HCT116 (cell line): ENCODE measurements at regions not wholly inside any gene's neighbourhood (a gene's known extent, or its start where the extent isn't known, plus 50 kb on each side); places are given as distances from the start of the nearest gene placed in this dataset.

Experiments used
- ATAC-seq: fragments of 200-7000 bp; cut with Tn5 transposase; 2 replicates; pipeline ENCODE4 v1.9.1; 2020; ENCODE audit warnings: mild to moderate bottlenecking, moderate library complexity
- BruUV-seq: library from RNA; stranded (reverse); fragments of 400-500 nt; replicated peaks from 2 replicates; lab custom pipeline; 2021; lab: Mats Ljungman, UMichigan
- CTCF ChIA-PET: fragments of 300-600 bp; sonication (Branson Sonifier 250); formaldehyde crosslinking; loops from one replicate; lab custom pipeline; 2021; ENCODE audit warnings: antibody characterized with exemption; lab: Charles Lee
- POLR2A ChIA-PET: fragments of 300-600, 350-600 bp; sonication (Branson Sonifier 250); formaldehyde crosslinking; loops from one replicate; lab custom pipeline; 2021; ENCODE audit warnings: antibody characterized with exemption; lab: Charles Lee
- RAD21 ChIA-PET, 2 experiments: fragments of 300-600 bp; sonication (Branson Sonifier 250); formaldehyde crosslinking; loops; one replicate each; lab custom pipeline; 2023; ENCODE audit warnings: low total read pairs in 2 of 2; ENCODE audit not compliant: uncharacterized antibody in 2 of 2, unreplicated experiment in 2 of 2, low non-redundant PET in 1 of 2; lab: Charles Lee
- DNase-seq: peaks from one replicate; pipeline ENCODE4 v3.0.0-alpha.2; 2010; ENCODE audit warnings: low read depth, low spot score
- H2AFZ ChIP-seq: fragments of 200-600 bp; shearing (Covaris generic), sonication (generic); 2 replicates; pipeline ENCODE4 v1.6.1; 2017; ENCODE audit warnings: low read depth, mixed run types, mixed read lengths, antibody characterized with exemption, low read length; ENCODE audit not compliant: poor library complexity, severe bottlenecking
- H3K27ac ChIP-seq: 2 replicates; pipeline ENCODE4 v1.5.1; 2012; ENCODE audit warnings: low read depth, low read length
- H3K27me3 ChIP-seq: fragments of 200-600 bp; sonication (generic); 2 replicates; pipeline ENCODE4 v1.6.1; 2016; ENCODE audit warnings: mixed run types, low read length, mixed read lengths; ENCODE audit not compliant: insufficient read depth
- H3K36me3 ChIP-seq, 2 experiments: fragments of 200-500 bp in 1 of 2; fragments of 200-600 bp in 1 of 2; sonication (Bioruptor generic) in 1 of 2; sonication (generic) in 1 of 2; 2 replicates each; pipeline versions ENCODE4 v1.5.1 to v1.6.1; 2014 to 2016; ENCODE audit warnings: low read length in 2 of 2, inconsistent platforms in 1 of 2, mixed read lengths in 1 of 2, mixed run types in 1 of 2; ENCODE audit not compliant: insufficient read depth in 2 of 2, control insufficient read depth in 1 of 2
- H3K4me1 ChIP-seq, 2 experiments: fragments of 200-600 bp in 1 of 2; sonication (generic) in 1 of 2; 2 replicates each; pipeline versions ENCODE4 v1.5.1 to v1.6.1; 2012 to 2017; ENCODE audit warnings: low read length in 2 of 2, inconsistent platforms in 1 of 2, mild to moderate bottlenecking in 1 of 2, mixed read lengths in 1 of 2, mixed run types in 1 of 2, moderate library complexity in 1 of 2; ENCODE audit not compliant: insufficient read depth in 2 of 2, control insufficient read depth in 1 of 2
- H3K4me2 ChIP-seq: fragments of 200-600 bp; sonication (generic); 2 replicates; pipeline ENCODE4 v1.6.1; 2017; ENCODE audit warnings: mixed run types, low read length, mixed read lengths
- H3K4me3 ChIP-seq, 2 experiments: fragments of 200-600 bp in 1 of 2; sonication (generic) in 1 of 2; replicated peaks in 1 of 2; 2 replicates each; pipeline ENCODE4 v1.5.1; 2011 to 2016; ENCODE audit warnings: low read length in 2 of 2, control low read depth in 1 of 2, low read depth in 1 of 2, mild to moderate bottlenecking in 1 of 2, mixed read lengths in 1 of 2, mixed run types in 1 of 2
- H3K79me2 ChIP-seq: fragments of 200-600 bp; sonication (generic); 2 replicates; pipeline ENCODE4 v1.6.1; 2017; ENCODE audit warnings: mild to moderate bottlenecking, mixed run types, low read length, moderate library complexity, mixed read lengths; ENCODE audit not compliant: insufficient read depth
- H3K9ac ChIP-seq: fragments of 200-600 bp; sonication (generic); 2 replicates; pipeline ENCODE4 v1.6.1; 2016; ENCODE audit warnings: low read length, mixed read lengths
- H3K9me2 ChIP-seq: fragments of 200-600 bp; sonication (generic), shearing (Covaris generic); 2 replicates; pipeline ENCODE4 v1.6.1; 2017; ENCODE audit warnings: mixed run types, mild to moderate bottlenecking, moderate library complexity; ENCODE audit not compliant: insufficient read depth
- H3K9me3 ChIP-seq, 2 experiments: fragments of 200-500 bp in 1 of 2; fragments of 200-600 bp in 1 of 2; sonication (Bioruptor generic) in 1 of 2; sonication (generic) in 1 of 2; 2 replicates each; pipeline ENCODE4 v1.6.1; 2014 to 2017; ENCODE audit warnings: low read length in 2 of 2, mixed read lengths in 2 of 2, inconsistent platforms in 1 of 2, low read depth in 1 of 2, mild to moderate bottlenecking in 1 of 2, mixed run types in 1 of 2, moderate library complexity in 1 of 2; ENCODE audit not compliant: control insufficient read depth in 1 of 2, insufficient read depth in 1 of 2
- H4K20me1 ChIP-seq: fragments of 200-600 bp; sonication (generic), shearing (Covaris generic); 2 replicates; pipeline ENCODE4 v1.6.1; 2017; ENCODE audit warnings: mixed run types, mild to moderate bottlenecking, moderate library complexity; ENCODE audit not compliant: insufficient read depth
- CEBPB ChIP-seq: IDR thresholded peaks from 2 replicates; pipeline ENCODE4 v1.6.1; 2012; ENCODE audit warnings: low read depth
- ELF1 ChIP-seq: IDR thresholded peaks from 2 replicates; pipeline ENCODE4 v1.6.1; 2012; ENCODE audit warnings: low read depth, borderline replicate concordance
- EZH2 ChIP-seq: fragments of 200-600 bp; sonication (generic); IDR thresholded peaks from 2 replicates; pipeline ENCODE4 v1.6.1; 2017; ENCODE audit warnings: antibody characterized with exemption, mixed run types
- JUND ChIP-seq: IDR thresholded peaks from 2 replicates; pipeline ENCODE4 v1.6.1; 2012
- MAX ChIP-seq: IDR thresholded peaks from 2 replicates; pipeline ENCODE4 v1.6.1; 2012
- POLR2A ChIP-seq: IDR thresholded peaks from 2 replicates; pipeline ENCODE4 v1.7.0; 2011; ENCODE audit warnings: borderline replicate concordance; ENCODE audit not compliant: insufficient read depth, insufficient read length; ENCODE audit errors: extremely low read depth
- POLR2AphosphoS5 ChIP-seq: IDR thresholded peaks from 2 replicates; pipeline ENCODE4 v1.6.1; 2011; ENCODE audit warnings: mild to moderate bottlenecking, low read depth, low read length, moderate library complexity
- RAD21 ChIP-seq: IDR thresholded peaks from 2 replicates; pipeline ENCODE4 v1.6.1; 2012; ENCODE audit warnings: low read depth, mild to moderate bottlenecking
- REST ChIP-seq: IDR thresholded peaks from 2 replicates; pipeline ENCODE4 v1.6.1; 2012; ENCODE audit warnings: low read depth
- SIN3A ChIP-seq: IDR thresholded peaks from 2 replicates; pipeline ENCODE4 v1.6.1; 2012; ENCODE audit warnings: low read depth
- SRF ChIP-seq: IDR thresholded peaks from 2 replicates; pipeline ENCODE4 v1.6.1; 2012; ENCODE audit warnings: low read depth
- intact Hi-C: fragments of 100-400 bp; cut with micrococcal nuclease; formaldehyde crosslinking; loops from 2 replicates; pipeline ENCODE4 v1.10.0; 2022

GRCh38 chr10:123513870-123514269 is 152.3 kb upstream of the GPR26 start:
- intact Hi-C loops, result no loop called here
- POLR2A ChIA-PET, result no interaction called here
- Histone ChIP-seq H3K79me2 (no peaks in the 10 kb centered on the region), H3K4me3 (no peak overlapping the region), H3K27me3 (peaks cover 20% of the 10 kb centered on the region; the same call in 1 of the 2 replicates), H3K9me3 (no peaks in the 10 kb centered on the region), H3K36me3 (no peaks in the 10 kb centered on the region), H3K27ac (no peak overlapping the region), H2AFZ (no peak overlapping the region), H3K4me1 (no peaks in the 10 kb centered on the region), H3K4me2 (no peak overlapping the region), H3K9me2 (no peaks in the 10 kb centered on the region), H3K9ac (no peak overlapping the region), H4K20me1 (no peaks in the 10 kb centered on the region)
- CTCF ChIA-PET, result no interaction called here
- DNase-seq (no peak), ATAC-seq (no peak)
- no TSS peak for BruUV-seq
- TF ChIP-seq SIN3A (no peak), REST (no peak), JUND (no peak), POLR2A (no peak), ELF1 (no peak), SRF (no peak), EZH2 (no peak), CEBPB (no peak), RAD21 (no peak), POLR2AphosphoS5 (no peak), MAX (no peak)
- RAD21 ChIA-PET, result no interaction called here
